Right lobe of liver (tissue), 4 donors: ENCODE measurements at regions not wholly inside any gene's neighbourhood (a gene's known extent, or its start where the extent isn't known, plus 50 kb on each side); places are given as distances from the start of the nearest gene placed in this dataset.

ENCODE experiments used
- POLR2A ChIP-seq: fragments of 450-650 bp; IDR thresholded peaks from one replicate; pipeline ENCODE4 v1.6.1; 2017; ENCODE audit warnings: antibody characterized with exemption, mild to moderate bottlenecking
- TF ChIP-seq, protein P1 (sequence below), 4 donors: fragments of 200-600 bp in 3 of 4; fragments of 450-650 bp in 1 of 4; IDR thresholded peaks; one replicate each; pipeline versions ENCODE4 v1.5.1 to v1.8.0; 2016 to 2022; ENCODE audit warnings: antibody characterized with exemption in 4 of 4, mild to moderate bottlenecking in 2 of 4
- donor health status: DM: no; HTN: no; CAD: no.
- donor health status: DM: no; HTN: no; CAD: no.
- donor health status: DM: no; HTN: yes; CAD: no.

- TF ChIP-seq, protein P1, sequence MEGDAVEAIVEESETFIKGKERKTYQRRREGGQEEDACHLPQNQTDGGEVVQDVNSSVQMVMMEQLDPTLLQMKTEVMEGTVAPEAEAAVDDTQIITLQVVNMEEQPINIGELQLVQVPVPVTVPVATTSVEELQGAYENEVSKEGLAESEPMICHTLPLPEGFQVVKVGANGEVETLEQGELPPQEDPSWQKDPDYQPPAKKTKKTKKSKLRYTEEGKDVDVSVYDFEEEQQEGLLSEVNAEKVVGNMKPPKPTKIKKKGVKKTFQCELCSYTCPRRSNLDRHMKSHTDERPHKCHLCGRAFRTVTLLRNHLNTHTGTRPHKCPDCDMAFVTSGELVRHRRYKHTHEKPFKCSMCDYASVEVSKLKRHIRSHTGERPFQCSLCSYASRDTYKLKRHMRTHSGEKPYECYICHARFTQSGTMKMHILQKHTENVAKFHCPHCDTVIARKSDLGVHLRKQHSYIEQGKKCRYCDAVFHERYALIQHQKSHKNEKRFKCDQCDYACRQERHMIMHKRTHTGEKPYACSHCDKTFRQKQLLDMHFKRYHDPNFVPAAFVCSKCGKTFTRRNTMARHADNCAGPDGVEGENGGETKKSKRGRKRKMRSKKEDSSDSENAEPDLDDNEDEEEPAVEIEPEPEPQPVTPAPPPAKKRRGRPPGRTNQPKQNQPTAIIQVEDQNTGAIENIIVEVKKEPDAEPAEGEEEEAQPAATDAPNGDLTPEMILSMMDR (IDR thresholded peaks at IDR 0.05) = no peak
- no peak for TF ChIP-seq POLR2A
These were observed 672.4 kb upstream of the TMPRSS15 start for GRCh38 chr21:19076031-19076430.
